Activated CD4-positive, alpha-beta T cell treated with anti-CD3 and anti-CD28 coated beads, Interleukin-2, Interleukin-4, amounts not matched to agents 100 ng/mL and 50 ng/mL, durations not matched to agents 16 hours and 8 hours (primary cell): ENCODE measurements at regions not wholly inside any gene's neighbourhood (a gene's known extent, or its start where the extent isn't known, plus 50 kb on each side); places are given as distances from the start of the nearest gene placed in this dataset.

Experiments used
- DNase-seq: peaks from one replicate; pipeline ENCODE4 v3.0.0-alpha.2; 2020; ENCODE audit warnings: low spot score

GRCh38 chr4:89599026-89599425 lies 237.9 kb downstream of the SNCA start:
- no peak for DNase-seq

GRCh38 chr4:89598602-89599001 lies 238.4 kb downstream of the SNCA start:
- DNase-seq = peak; percentile 2

DNA sequence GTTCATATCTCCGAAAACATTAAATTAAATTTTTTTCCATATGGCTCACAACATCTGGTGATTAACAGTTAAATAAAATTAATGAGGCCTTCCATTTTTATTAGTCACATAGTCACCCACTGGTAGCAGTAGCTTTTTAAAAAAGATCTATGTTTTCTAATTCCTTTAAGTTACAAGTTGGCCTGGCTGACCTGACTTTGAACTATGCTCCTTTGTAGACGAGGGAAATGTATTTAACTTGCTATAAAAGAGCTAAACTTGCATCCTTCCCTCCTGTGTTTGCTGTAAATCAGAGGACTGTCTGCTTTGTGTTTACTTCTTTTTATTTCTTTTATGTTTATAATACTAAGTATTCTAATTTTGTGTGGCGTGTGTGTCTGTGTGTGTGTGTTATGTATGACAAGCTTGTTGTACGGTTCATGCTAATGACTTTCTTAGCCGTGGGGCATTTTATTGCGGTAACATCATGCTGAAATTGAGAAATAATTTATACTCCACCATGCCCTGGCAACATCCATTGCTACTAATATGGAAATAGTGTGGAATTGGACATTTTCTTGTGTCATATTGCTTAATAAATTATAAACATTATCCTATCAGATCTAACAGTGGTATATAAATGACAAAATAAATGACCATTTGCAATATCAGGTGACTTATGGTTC lies 241.7 kb downstream of the SNCA start:
- no peak for DNase-seq

DNA sequence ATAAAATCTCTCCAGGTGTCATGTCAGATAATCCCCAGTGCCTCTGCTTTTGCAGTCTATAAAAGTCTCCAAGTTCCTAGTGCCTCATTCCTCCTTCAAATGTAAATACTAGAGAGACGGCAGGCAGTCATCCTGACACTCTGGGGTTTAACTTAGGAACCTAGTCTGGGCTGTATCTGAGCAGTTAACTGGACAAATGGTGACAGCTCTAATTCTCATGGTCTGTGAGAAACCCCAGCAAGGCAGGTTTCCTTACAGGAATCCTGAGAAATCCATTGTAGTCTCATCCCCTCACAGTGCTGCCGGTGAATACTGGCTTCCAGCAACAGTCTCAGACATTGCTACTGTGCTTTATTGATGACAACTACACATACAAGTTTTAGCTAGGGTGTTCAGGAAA lies 246.8 kb downstream of the SNCA start:
- no peak for DNase-seq

DNA sequence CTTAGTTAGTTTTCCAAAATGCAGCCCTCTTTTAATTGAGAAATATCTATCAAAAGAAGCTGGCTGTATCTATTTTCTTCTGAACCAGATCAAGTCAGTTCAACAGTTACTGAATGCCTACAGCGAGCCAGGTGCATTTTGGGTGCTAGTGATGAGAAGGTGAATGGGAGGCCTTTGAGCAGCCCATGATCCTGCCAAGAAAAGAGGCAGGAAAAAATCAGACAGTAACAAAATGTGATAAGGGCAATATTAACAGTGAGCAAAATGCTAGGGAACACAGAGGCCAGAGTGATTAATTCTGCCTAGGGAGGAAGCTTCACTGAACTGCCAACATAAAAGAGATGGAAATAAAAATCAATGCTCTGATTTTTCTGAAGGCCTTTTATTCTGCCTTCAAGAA lies 248.5 kb downstream of the SNCA start:
- DNase-seq = no peak

DNA sequence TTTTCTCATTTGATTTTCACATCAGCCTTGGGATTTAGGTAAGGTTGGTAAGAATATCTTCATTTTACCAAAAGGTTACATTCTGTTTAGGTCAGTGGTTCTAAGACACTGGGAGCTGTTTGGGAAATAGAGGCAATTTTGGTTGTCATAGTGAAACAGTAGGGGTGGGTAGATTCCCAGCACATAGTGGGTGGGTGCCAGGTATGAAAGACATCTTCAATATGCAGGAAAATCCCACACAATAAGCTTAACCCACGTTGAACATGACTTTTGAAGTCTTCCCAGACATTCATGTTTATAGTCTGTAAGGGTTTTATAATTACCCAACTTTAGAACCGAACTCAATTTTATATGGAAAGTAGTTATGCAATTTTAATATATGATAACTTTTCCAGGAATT lies 249.6 kb downstream of the SNCA start:
- no peak for DNase-seq

DNA sequence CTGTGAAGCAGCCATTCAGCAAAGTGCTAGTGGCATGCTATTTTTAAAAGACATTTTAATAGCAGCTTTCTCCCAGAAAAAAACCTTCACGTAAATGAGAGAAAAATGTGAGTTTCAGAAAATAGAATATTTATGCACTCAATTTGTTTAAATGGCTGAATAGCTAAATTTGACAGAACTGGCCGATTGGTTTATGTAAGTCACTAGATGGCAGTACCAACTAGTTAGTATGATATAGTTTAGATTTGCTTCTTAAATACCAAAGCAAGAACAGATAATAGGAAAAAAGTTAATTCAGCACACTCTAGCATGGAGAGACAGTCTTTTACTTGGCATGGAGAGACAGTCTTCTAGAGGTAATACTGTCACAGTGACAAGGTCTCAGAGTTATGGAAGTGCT lies 250.1 kb downstream of the SNCA start:
- no peak for DNase-seq

- DNase-seq = no peak
These were observed 250.6 kb downstream of the SNCA start for GRCh38 chr4:89586318-89586717.

DNA sequence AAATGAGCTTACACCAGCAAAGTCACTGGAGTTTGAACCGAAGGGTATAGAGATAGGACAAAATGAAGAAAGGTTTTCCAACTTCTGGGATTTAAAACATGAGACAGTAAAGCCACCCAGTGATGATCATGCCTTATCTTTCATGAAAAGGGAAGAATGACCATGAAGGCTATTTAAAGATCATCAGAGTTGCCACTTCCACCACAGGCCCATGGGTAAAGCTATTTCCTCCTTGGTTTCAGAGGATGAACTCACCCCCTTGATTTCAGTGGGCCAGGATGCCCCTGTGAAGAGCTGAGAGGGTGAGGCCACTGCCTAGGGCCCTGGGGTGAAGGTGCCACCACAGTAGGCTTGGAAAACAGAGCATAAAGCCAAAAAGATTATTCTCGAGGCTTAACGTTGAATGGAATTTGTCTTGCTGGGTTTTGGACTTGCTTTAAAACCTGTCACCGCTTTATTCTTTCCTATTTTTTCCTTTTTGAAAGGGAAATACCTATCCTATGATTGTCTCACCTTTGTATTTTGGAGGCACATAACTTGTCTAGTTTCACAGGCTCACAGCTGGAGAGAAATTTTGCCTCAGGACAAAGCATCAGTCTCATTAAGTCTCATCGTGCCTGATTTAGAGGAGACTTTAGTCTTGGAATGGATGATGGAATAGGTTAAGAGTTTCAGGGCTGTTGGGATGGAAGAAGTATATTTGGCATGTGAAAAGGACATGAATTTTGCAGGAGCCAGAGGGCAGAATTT lies 254.0 kb downstream of the SNCA start:
- DNase-seq = no peak

DNA sequence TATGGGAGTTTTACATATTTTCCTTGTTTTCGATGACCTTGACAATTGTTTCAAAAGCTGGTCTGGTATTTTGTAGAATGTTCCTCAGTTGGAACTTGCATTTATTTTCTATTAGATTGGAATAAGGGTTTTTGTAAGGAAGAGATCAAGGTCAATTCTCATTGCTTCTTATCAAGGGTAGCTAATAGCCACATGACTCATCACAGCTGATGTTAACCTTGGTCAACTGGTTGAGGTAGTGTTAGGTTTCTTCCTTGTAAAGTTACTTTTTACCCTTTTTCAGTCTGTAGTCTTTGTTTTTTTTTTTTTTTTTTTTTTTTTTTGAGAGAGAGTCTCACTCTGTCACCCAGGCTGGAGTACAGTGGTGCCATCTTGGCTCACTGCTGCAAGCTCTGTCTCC lies 257.2 kb downstream of the SNCA start:
- DNase-seq = no peak

DNA sequence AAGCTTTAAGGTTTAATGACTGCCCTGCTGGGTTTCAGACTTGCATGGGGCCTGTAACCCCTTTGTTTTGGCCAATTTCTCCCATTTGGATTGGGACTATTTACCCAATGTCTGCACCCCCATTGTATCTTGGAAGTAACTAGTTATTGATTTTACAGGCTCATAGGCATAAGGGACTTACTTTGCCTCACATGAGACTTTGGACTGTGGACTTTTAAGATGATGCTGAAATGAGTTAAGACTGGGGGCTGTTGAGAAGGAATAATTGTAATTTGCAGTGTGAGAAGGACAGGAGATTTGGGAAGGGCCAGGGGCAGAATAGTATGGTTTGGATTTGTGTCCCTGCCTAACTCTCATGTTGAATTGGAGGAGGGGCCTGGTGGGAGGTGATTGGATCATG lies 260.7 kb downstream of the SNCA start:
- no peak for DNase-seq

DNA sequence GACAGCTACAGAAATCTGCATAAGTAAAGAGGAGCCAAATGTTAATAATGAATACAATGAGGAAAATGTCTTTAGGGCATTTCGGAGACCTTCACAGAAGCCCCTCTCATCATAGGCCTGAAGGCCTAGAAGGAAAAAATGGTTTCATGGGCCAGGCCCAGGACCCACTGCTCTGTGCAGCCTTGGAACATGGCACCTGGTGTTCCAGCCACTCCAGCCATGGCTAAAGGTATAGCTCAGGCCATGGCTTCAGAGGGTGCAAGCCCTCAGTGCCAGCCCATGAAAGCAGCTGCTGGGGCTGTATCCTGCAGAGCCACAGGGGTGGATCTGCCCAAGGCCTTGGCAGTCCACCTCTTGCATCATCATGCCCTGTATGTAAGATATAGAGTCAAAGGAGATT lies 261.1 kb downstream of the SNCA start:
- no peak for DNase-seq

GRCh38 chr4:89574176-89574575 lies 262.8 kb downstream of the SNCA start:
- no peak for DNase-seq

GRCh38 chr4:89573656-89574055 lies 263.3 kb downstream of the SNCA start:
- no peak for DNase-seq

GRCh38 chr4:89572224-89572858 lies 264.6 kb downstream of the SNCA start:
- no peak for DNase-seq

- DNase-seq = no peak
These were observed 263.3 kb upstream of the GPRIN3 start for GRCh38 chr4:89570931-89571330.

DNA sequence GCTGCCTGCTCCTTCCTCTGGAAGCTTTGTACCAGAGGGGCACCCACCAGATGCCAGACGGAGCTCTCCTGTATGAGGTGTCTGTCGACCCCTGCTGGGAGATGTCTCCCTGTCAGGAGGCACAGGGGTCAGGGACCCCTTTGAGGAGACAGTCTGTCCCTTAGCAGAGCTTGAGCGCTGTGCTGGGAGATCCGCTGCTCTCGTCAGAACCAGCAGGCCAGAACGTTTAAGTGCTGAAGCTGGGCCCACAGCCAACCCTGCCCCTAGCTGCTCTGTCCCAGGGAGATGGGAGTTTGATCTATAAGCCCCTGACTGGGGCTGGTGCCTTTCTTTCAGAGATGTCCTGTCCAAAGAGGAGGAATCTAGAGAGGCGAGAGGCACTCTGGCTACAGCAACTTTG lies 260.3 kb upstream of the GPRIN3 start:
- no peak for DNase-seq

DNA sequence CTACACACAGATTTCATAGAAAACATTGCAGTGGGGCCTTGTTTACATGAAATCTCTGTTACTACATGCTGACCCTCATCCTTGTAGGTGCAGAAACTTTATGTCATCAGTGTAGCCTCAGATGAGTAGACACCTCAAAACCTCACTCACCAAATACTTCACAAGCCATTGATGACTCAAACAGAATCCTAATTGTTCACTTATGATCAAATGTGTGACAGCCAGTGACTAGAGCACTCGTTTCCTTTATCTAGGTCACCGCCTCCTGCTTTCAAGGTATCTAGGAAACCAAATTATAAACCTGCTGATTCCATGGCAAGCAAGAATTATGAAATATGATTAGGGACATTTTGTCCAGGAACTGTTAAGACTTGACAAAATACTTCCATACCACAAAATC lies 255.8 kb upstream of the GPRIN3 start:
- peak; percentile 68 for DNase-seq

GRCh38 chr4:89562746-89563145 lies 255.1 kb upstream of the GPRIN3 start:
- DNase-seq = no peak

GRCh38 chr4:89561048-89561447 lies 253.4 kb upstream of the GPRIN3 start:
- DNase-seq = no peak

DNA sequence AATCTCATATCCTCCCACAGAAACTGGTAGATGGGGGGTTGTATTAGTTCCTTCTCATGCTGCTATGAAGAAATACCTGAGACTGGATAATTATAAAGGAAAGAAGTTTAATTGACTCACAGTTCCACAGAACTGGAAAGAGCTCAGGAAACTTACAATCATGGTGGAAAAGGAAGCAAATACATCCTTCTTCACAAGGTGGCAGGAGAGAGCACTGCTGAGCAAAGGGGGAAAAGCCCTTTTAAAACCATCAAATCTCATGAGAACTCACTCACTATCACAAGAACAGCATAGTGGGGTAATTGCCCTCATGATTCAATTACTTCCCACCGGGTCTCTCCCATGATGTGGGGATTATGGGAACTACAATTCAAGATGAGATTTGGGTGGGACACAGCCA lies 250.5 kb upstream of the GPRIN3 start:
- no peak for DNase-seq

- DNase-seq = no peak
These were observed 249.2 kb upstream of the GPRIN3 start for GRCh38 chr4:89556601-89557305.

DNA sequence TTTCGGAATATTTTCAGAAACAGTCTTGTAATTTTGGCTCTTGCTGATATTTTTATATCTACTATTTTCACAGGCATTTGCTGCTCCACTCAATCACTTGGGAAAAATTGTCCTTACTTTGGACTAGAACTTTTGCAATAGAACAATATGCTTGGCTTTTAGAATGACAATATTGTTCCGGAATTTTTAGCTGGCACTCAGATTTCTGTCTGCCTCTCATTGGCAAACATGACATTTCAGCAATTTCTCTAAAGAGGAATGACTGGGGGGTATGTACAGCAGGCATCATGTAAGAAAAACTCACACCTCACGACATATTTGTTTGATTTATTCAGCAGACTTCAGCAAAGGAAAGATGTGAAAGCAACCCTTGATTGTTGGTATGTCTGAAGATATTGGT lies 243.6 kb upstream of the GPRIN3 start:
- DNase-seq = no peak
